Astrocyte (in vitro differentiated cells and primary cell): ENCODE measurements at regions not wholly inside any gene's neighbourhood (a gene's known extent, or its start where the extent isn't known, plus 50 kb on each side); places are given as distances from the start of the nearest gene placed in this dataset.

Experiments used
- DNase-seq: peaks from one replicate; pipeline ENCODE4 v3.0.0-alpha.2; 2010; ENCODE audit warnings: low read depth
- FAIRE-seq: peaks from 2 replicates; lab custom pipeline; 2011; peaks lifted over from hg19 to GRCh38; lab: Jason Lieb, UNC
- H2AFZ ChIP-seq: 2 replicates; pipeline ENCODE4 v1.6.0; 2012; ENCODE audit warnings: low read depth, low read length, inconsistent platforms
- H3K27ac ChIP-seq: 2 replicates; pipeline ENCODE4 v1.5.1; 2011; ENCODE audit warnings: low read depth, low read length, inconsistent platforms
- H3K27me3 ChIP-seq: 2 replicates; pipeline ENCODE4 v1.6.0; 2011; ENCODE audit warnings: low read length, inconsistent platforms; ENCODE audit not compliant: insufficient read depth
- H3K36me3 ChIP-seq: 2 replicates; pipeline ENCODE4 v1.5.1; 2011; ENCODE audit warnings: low read length, inconsistent platforms; ENCODE audit not compliant: insufficient read depth
- H3K4me1 ChIP-seq: 2 replicates; pipeline ENCODE4 v1.5.1; 2011; ENCODE audit warnings: low read length, inconsistent platforms; ENCODE audit not compliant: insufficient read depth
- H3K4me2 ChIP-seq: 2 replicates; pipeline ENCODE4 v1.6.0; 2012; ENCODE audit warnings: low read length, inconsistent platforms
- H3K4me3 ChIP-seq: 2 replicates; pipeline ENCODE4 v1.5.1; 2011; ENCODE audit warnings: low read depth, mild to moderate bottlenecking, low read length, inconsistent platforms; ENCODE audit not compliant: insufficient read depth
- H3K79me2 ChIP-seq: 2 replicates; pipeline ENCODE4 v1.6.0; 2012; ENCODE audit warnings: mild to moderate bottlenecking, low read length, inconsistent platforms; ENCODE audit not compliant: insufficient read depth
- H3K9ac ChIP-seq: 2 replicates; pipeline ENCODE4 v1.6.0; 2012; ENCODE audit warnings: mild to moderate bottlenecking, low read length, inconsistent platforms
- H3K9me3 ChIP-seq: 2 replicates; pipeline ENCODE4 v1.5.1; 2012; ENCODE audit warnings: low read depth, mild to moderate bottlenecking, low read length, inconsistent platforms; ENCODE audit not compliant: insufficient read depth
- H4K20me1 ChIP-seq: 2 replicates; pipeline ENCODE4 v1.6.0; 2012; ENCODE audit warnings: low read length, inconsistent platforms; ENCODE audit not compliant: insufficient read depth
- H3K27ac Mint-ChIP-seq: one replicate; pipeline ENCODE4 v1.8.0; 2021; ENCODE audit warnings: mild to moderate bottlenecking, mixed read lengths; ENCODE audit not compliant: unreplicated experiment
- H3K27me3 Mint-ChIP-seq: one replicate; pipeline ENCODE4 v1.8.0; 2021; ENCODE audit warnings: low read depth, mixed read lengths; ENCODE audit not compliant: unreplicated experiment
- H3K36me3 Mint-ChIP-seq: one replicate; pipeline ENCODE4 v1.8.0; 2021; ENCODE audit warnings: low read depth, mixed read lengths; ENCODE audit not compliant: unreplicated experiment
- H3K4me1 Mint-ChIP-seq: one replicate; pipeline ENCODE4 v1.8.0; 2021; ENCODE audit warnings: low read depth, mixed read lengths; ENCODE audit not compliant: unreplicated experiment
- H3K4me3 Mint-ChIP-seq: one replicate; pipeline ENCODE4 v1.8.0; 2021; ENCODE audit warnings: mild to moderate bottlenecking, moderate library complexity, mixed read lengths; ENCODE audit not compliant: unreplicated experiment
- H3K9me3 Mint-ChIP-seq: one replicate; pipeline ENCODE4 v1.8.0; 2021; ENCODE audit warnings: mild to moderate bottlenecking, mixed read lengths; ENCODE audit not compliant: unreplicated experiment
- EZH2 ChIP-seq: IDR thresholded peaks from 2 replicates; pipeline ENCODE4 v1.6.1; 2012; ENCODE audit warnings: mild to moderate bottlenecking, low read length, inconsistent platforms; ENCODE audit not compliant: insufficient read depth
- TF ChIP-seq, protein P1 (sequence below): IDR thresholded peaks from 2 replicates; pipeline ENCODE4 v1.5.1; 2011; ENCODE audit warnings: low read depth, mild to moderate bottlenecking, inconsistent platforms, low read length, moderate library complexity; ENCODE audit not compliant: insufficient read depth

DNA sequence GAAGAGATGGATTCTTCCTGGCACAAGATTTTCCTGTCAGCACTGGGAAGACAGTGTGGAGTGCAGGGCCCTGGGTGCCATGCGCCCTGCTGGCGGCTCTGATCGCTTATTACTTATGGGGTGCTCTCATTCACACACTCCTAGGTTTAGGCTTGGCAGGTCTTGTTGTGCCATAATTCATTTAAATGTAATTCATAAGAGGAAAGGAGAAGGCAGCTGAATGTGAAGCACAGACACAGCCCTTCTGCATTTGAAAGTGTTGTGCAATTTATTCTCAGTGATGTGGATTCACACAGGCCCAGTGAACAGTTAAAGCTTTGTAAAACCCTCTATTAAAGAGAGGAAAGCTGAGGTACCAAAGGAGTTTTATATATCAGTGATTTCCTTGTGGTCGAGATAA, 249.7 kb downstream of the C4orf33 start:
- no peak overlapping the region for H3K27ac Mint-ChIP-seq
- Histone ChIP-seq H4K20me1 (no peaks in the 10 kb centered on the region), H3K9me3 (no peaks in the 10 kb centered on the region), H3K4me2 (no peak overlapping the region), H2AFZ (no peak overlapping the region), H3K4me1 (peaks cover 2% of the 10 kb centered on the region), H3K27me3 (no peaks in the 10 kb centered on the region), H3K9ac (no peak overlapping the region), H3K27ac (no peak overlapping the region), H3K4me3 (no peak overlapping the region), H3K79me2 (no peaks in the 10 kb centered on the region), H3K36me3 (no peaks in the 10 kb centered on the region)
- no peaks in the 10 kb centered on the region for H3K9me3 Mint-ChIP-seq
- DNase-seq, result no peak
- FAIRE-seq, result no peak
- H3K27me3 Mint-ChIP-seq, result peaks cover 3% of the 10 kb centered on the region
- H3K4me1 Mint-ChIP-seq, result peaks cover 5% of the 10 kb centered on the region
- H3K36me3 Mint-ChIP-seq, result no peaks in the 10 kb centered on the region
- TF ChIP-seq EZH2, result no peak
- TF ChIP-seq, protein P1, sequence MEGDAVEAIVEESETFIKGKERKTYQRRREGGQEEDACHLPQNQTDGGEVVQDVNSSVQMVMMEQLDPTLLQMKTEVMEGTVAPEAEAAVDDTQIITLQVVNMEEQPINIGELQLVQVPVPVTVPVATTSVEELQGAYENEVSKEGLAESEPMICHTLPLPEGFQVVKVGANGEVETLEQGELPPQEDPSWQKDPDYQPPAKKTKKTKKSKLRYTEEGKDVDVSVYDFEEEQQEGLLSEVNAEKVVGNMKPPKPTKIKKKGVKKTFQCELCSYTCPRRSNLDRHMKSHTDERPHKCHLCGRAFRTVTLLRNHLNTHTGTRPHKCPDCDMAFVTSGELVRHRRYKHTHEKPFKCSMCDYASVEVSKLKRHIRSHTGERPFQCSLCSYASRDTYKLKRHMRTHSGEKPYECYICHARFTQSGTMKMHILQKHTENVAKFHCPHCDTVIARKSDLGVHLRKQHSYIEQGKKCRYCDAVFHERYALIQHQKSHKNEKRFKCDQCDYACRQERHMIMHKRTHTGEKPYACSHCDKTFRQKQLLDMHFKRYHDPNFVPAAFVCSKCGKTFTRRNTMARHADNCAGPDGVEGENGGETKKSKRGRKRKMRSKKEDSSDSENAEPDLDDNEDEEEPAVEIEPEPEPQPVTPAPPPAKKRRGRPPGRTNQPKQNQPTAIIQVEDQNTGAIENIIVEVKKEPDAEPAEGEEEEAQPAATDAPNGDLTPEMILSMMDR, result no peak
- H3K4me3 Mint-ChIP-seq, result no peak overlapping the region

DNA sequence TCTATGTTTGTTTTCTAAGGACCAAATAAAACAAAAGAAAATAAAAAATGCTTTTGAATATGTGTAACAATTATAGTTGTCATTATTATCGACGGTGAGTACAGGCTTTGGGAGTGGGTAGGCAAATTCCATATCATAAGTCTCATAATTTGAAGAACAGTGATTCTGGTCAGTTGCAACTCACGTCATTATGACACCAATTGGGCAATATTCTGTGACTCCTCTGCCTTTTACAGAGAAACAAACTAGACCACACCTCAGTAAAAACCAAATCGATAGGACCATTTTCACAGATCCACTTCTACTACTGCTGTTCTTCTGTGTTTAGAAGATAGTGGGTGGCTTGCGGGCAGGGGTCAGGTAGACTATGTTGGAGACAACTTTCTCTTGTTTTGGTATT, 250.1 kb downstream of the C4orf33 start:
- FAIRE-seq (no peak), DNase-seq (no peak)
- no peak for TF ChIP-seq EZH2
- TF ChIP-seq, protein P1, result no peak
- no peaks in the 10 kb centered on the region for H3K36me3 Mint-ChIP-seq
- peaks cover 3% of the 10 kb centered on the region for H3K27me3 Mint-ChIP-seq
- H3K9me3 Mint-ChIP-seq, result no peaks in the 10 kb centered on the region
- H3K4me1 Mint-ChIP-seq, result peaks cover 5% of the 10 kb centered on the region
- no peak overlapping the region for H2AFZ ChIP-seq
- no peaks in the 10 kb centered on the region for H3K9me3 ChIP-seq
- H4K20me1 ChIP-seq, result no peaks in the 10 kb centered on the region
- H3K27ac ChIP-seq, result no peak overlapping the region
- H3K4me2 ChIP-seq, result no peak overlapping the region
- H3K4me3 ChIP-seq, result no peak overlapping the region
- H3K36me3 ChIP-seq, result no peaks in the 10 kb centered on the region
- no peak overlapping the region for H3K4me3 Mint-ChIP-seq
- peaks cover 2% of the 10 kb centered on the region for H3K4me1 ChIP-seq
- no peak overlapping the region for H3K9ac ChIP-seq
- H3K79me2 ChIP-seq, result no peaks in the 10 kb centered on the region
- H3K27ac Mint-ChIP-seq, result no peak overlapping the region
- no peaks in the 10 kb centered on the region for H3K27me3 ChIP-seq

GRCh38 chr4:129346734-129347133, 250.8 kb downstream of the C4orf33 start:
- H3K9me3 ChIP-seq, result no peaks in the 10 kb centered on the region

More at GRCh38 chr4:129346734-129347133, 250.8 kb downstream of the C4orf33 start:
- Mint-ChIP-seq H3K36me3 (no peaks in the 10 kb centered on the region), H3K4me1 (peaks cover 5% of the 10 kb centered on the region), H3K27me3 (peaks cover 3% of the 10 kb centered on the region), H3K9me3 (no peaks in the 10 kb centered on the region), H3K4me3 (no peak overlapping the region), H3K27ac (no peak overlapping the region)
- H3K4me3 ChIP-seq, result no peak overlapping the region
- DNase-seq (no peak), FAIRE-seq (no peak)
- H3K27me3 ChIP-seq, result no peaks in the 10 kb centered on the region
- H3K4me2 ChIP-seq, result no peak overlapping the region
- no peaks in the 10 kb centered on the region for H3K79me2 ChIP-seq
- TF ChIP-seq EZH2, result no peak
- TF ChIP-seq, protein P1, result no peak
- H3K9ac ChIP-seq, result no peak overlapping the region
- peaks cover 2% of the 10 kb centered on the region for H3K4me1 ChIP-seq
- no peaks in the 10 kb centered on the region for H3K36me3 ChIP-seq
- H3K27ac ChIP-seq, result no peak overlapping the region
- no peaks in the 10 kb centered on the region for H4K20me1 ChIP-seq
- no peak overlapping the region for H2AFZ ChIP-seq
